ENCODE measurements at regions not wholly inside any gene's neighbourhood (a gene's known extent, or its start where the extent isn't known, plus 50 kb on each side); places are given as distances from the start of the nearest gene placed in this dataset.
A peak's percentile ranks its signal among the peaks of the same experiment; 100 is the strongest.
"Not testable (repeated sequence)": the region's sequence is repeated elsewhere in the genome, so short reads cannot be mapped to it uniquely, and the experiment has no call there.

DNA sequence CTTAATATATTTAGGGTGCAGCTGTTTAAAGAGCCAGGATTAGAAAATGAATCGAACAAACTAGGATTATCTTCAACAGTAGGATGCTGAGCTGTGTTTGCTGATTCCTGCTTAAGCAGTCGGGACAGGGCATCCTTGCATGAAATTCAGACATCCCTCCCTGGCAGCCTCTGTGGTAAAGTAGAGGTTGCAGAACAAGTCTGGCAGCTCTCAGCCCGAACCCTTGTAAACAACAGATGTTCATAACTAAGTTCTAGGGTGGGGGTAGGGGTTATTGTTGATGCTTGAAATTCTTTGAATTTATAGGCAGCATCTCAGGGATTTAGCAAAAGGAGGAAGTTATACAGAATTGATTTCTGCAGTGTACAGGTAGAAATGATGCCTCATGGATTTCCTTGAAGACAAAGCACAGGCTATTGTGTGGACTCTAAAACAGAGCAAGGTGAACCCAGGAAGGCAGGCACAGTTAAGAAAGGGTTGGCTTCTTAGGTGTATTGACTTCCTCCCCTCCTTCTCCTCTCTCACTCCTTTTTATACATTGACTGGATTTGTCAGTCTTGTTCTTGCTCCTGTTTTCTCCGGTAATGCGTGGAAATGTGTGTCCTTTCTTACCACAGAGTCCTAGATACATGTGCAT is 114.7 kb downstream of the SRGAP2 start:
- H3K9me3 ChIP-seq (ENCODE audit: control insufficient read depth in 2 of 3, insufficient read depth in 1 of 3, low read length in 3 of 3); H3K36me3 ChIP-seq (ENCODE audit: control insufficient read depth in 2 of 3, insufficient read depth in 3 of 3, low read length in 3 of 3); FAIRE-seq; H3K4me1 ChIP-seq (ENCODE audit: control insufficient read depth in 2 of 3, insufficient read depth in 2 of 3, low read depth in 1 of 3, low read length in 3 of 3); H3K27me3 ChIP-seq (ENCODE audit: control insufficient read depth, insufficient read depth, low read length); intact Hi-C loops (cut with DNase I); H3K4me3 ChIP-seq (ENCODE audit: low read length in 3 of 3); H3K9ac ChIP-seq (ENCODE audit: low read length in 3 of 3); H3K27ac ChIP-seq (ENCODE audit: low read depth in 2 of 2, low read length in 2 of 2): not testable (repeated sequence)
- peak in 1 of 5 donors; percentile 1 for DNase-seq

DNA sequence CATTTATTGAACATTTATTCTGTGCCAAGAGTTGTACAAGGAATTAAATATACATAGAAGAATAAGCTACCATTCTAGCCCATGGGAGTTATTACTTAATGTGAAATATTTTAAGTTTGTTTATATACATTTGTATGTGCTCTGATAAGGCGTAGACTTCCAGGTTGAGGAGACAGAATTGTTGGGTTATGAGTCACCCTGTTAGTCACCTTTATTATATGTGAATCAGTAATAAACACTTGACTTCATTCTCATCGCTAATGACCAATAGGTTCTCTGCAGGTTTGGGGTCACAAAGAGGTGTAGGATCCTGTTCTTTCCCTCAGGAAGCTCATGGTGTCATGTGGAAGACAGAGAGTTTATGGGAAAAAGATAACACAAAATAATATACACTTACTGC is 116.9 kb downstream of the SRGAP2 start:
- H3K36me3 ChIP-seq (ENCODE audit: control insufficient read depth in 2 of 3, insufficient read depth in 3 of 3, low read length in 3 of 3); intact Hi-C loops (cut with DNase I); H3K27ac ChIP-seq (ENCODE audit: low read depth in 2 of 2, low read length in 2 of 2); H3K4me3 ChIP-seq (ENCODE audit: low read length in 3 of 3); H3K9me3 ChIP-seq (ENCODE audit: control insufficient read depth in 2 of 3, insufficient read depth in 1 of 3, low read length in 3 of 3); H3K27me3 ChIP-seq (ENCODE audit: control insufficient read depth, insufficient read depth, low read length); H3K9ac ChIP-seq (ENCODE audit: low read length in 3 of 3); DNase-seq; FAIRE-seq; H3K4me1 ChIP-seq (ENCODE audit: control insufficient read depth in 2 of 3, insufficient read depth in 2 of 3, low read depth in 1 of 3, low read length in 3 of 3): not testable (repeated sequence)

DNA sequence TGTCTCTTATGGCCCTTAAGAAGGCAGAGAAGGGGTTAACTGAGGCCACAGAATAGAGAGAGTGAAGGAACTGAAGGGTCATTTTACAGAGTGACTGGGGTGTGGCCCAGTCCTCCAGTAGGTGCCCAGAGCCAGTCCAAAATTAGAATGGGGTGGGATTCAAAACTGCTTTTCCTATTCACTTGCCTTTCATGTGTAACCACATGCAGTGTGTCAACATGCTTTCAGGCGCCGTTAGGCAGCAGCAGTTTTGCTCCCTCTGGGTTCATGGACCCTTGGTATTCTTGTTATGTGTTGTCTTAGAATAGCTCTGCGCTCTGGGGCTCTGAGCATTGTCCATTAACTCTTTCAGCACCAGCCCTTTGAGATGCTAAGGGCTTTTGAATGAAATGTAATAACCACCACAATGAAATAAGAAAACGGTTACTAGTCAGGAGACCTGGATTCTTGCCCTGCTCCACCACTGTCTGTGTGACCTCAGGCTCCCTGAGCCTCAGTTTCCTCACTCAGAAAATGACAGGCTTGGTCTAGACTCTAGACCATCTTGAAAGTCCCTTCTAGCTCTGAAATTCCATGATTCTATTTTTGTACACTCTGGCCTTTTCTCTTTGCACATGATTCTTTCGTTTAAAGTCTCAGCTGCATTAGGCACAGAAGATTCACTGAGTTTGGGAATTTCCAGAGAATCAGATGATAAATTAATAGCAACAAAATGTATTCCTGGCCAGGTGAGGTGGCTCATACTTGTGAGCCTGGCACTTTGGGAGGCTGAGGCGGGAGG is 123.0 kb downstream of the SRGAP2 start:
- H3K9me3 ChIP-seq (ENCODE audit: control insufficient read depth in 2 of 3, insufficient read depth in 1 of 3, low read length in 3 of 3); DNase-seq; intact Hi-C loops (cut with DNase I); H3K4me1 ChIP-seq (ENCODE audit: control insufficient read depth in 2 of 3, insufficient read depth in 2 of 3, low read depth in 1 of 3, low read length in 3 of 3); H3K9ac ChIP-seq (ENCODE audit: low read length in 3 of 3); FAIRE-seq; H3K27me3 ChIP-seq (ENCODE audit: control insufficient read depth, insufficient read depth, low read length); H3K4me3 ChIP-seq (ENCODE audit: low read length in 3 of 3); H3K27ac ChIP-seq (ENCODE audit: low read depth in 2 of 2, low read length in 2 of 2); H3K36me3 ChIP-seq (ENCODE audit: control insufficient read depth in 2 of 3, insufficient read depth in 3 of 3, low read length in 3 of 3): not testable (repeated sequence)

DNA sequence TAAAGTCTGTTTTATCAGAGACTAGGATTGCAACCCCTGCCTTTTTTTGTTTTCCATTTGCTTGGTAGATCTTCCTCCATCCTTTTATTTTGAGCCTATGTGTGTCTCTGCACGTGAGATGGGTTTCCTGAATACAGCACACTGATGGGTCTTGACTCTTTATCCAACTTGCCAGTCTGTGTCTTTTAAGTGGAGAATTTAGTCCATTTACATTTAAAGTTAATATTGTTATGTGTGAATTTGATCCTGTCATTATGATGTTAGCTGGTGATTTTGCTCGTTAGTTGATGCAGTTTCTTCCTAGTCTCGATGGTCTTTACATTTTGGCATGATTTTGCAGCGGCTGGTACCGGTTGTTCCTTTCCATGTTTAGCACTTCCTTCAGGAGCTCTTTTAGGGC is 128.3 kb downstream of the SRGAP2 start:
- H3K36me3 ChIP-seq (ENCODE audit: control insufficient read depth in 2 of 3, insufficient read depth in 3 of 3, low read length in 3 of 3); H3K27me3 ChIP-seq (ENCODE audit: control insufficient read depth, insufficient read depth, low read length); FAIRE-seq; H3K4me1 ChIP-seq (ENCODE audit: control insufficient read depth in 2 of 3, insufficient read depth in 2 of 3, low read depth in 1 of 3, low read length in 3 of 3); H3K4me3 ChIP-seq (ENCODE audit: low read length in 3 of 3); DNase-seq; H3K27ac ChIP-seq (ENCODE audit: low read depth in 2 of 2, low read length in 2 of 2); H3K9ac ChIP-seq (ENCODE audit: low read length in 3 of 3); H3K9me3 ChIP-seq (ENCODE audit: control insufficient read depth in 2 of 3, insufficient read depth in 1 of 3, low read length in 3 of 3); intact Hi-C loops (cut with DNase I): not testable (repeated sequence)

DNA sequence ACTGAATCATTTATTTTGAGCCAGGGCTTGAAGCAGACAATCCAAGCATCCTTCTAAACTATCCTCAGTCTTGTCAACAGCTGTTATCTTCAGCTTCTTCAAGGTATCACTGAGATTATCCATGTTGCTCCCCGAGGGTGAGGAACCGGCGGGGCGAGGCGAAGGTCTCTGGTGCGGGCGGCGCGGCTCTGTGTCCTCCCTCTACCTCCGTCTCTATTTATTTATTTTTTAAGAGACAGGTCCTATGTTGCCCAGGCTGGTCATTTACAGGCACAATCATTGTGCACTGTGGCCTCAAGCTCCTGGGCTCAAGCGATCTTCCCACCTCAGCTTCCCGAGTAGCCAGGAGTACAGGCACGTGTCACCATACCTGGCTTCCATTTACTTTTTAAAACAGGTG is 130.0 kb downstream of the SRGAP2 start:
- H3K27ac ChIP-seq (ENCODE audit: low read depth in 2 of 2, low read length in 2 of 2); intact Hi-C loops (cut with DNase I); H3K27me3 ChIP-seq (ENCODE audit: control insufficient read depth, insufficient read depth, low read length); DNase-seq; H3K9me3 ChIP-seq (ENCODE audit: control insufficient read depth in 2 of 3, insufficient read depth in 1 of 3, low read length in 3 of 3); H3K9ac ChIP-seq (ENCODE audit: low read length in 3 of 3); H3K4me1 ChIP-seq (ENCODE audit: control insufficient read depth in 2 of 3, insufficient read depth in 2 of 3, low read depth in 1 of 3, low read length in 3 of 3); H3K4me3 ChIP-seq (ENCODE audit: low read length in 3 of 3); FAIRE-seq; H3K36me3 ChIP-seq (ENCODE audit: control insufficient read depth in 2 of 3, insufficient read depth in 3 of 3, low read length in 3 of 3): not testable (repeated sequence)

DNA sequence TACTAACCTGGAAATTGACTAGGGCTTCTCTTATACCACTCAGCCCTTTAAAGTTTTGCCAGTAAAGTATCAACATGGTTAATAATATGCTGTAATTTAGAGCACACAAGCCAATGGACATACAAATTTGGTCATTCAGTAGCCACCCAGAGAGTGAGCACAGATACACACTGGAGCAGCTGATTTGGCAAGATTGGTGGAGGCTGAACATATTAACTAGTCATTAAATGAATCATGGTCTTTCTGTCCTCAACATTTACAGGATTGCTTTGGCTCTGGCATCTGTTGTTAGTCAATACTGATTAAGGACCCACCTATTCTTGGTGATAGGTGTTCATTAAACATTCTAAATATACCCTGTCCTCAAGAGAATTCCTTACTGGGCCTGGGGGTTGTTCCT is 130.6 kb downstream of the SRGAP2 start:
- H3K9ac ChIP-seq (ENCODE audit: low read length in 3 of 3); intact Hi-C loops (cut with DNase I); FAIRE-seq; DNase-seq; H3K27ac ChIP-seq (ENCODE audit: low read depth in 2 of 2, low read length in 2 of 2); H3K4me3 ChIP-seq (ENCODE audit: low read length in 3 of 3); H3K27me3 ChIP-seq (ENCODE audit: control insufficient read depth, insufficient read depth, low read length); H3K36me3 ChIP-seq (ENCODE audit: control insufficient read depth in 2 of 3, insufficient read depth in 3 of 3, low read length in 3 of 3); H3K4me1 ChIP-seq (ENCODE audit: control insufficient read depth in 2 of 3, insufficient read depth in 2 of 3, low read depth in 1 of 3, low read length in 3 of 3); H3K9me3 ChIP-seq (ENCODE audit: control insufficient read depth in 2 of 3, insufficient read depth in 1 of 3, low read length in 3 of 3): not testable (repeated sequence)

DNA sequence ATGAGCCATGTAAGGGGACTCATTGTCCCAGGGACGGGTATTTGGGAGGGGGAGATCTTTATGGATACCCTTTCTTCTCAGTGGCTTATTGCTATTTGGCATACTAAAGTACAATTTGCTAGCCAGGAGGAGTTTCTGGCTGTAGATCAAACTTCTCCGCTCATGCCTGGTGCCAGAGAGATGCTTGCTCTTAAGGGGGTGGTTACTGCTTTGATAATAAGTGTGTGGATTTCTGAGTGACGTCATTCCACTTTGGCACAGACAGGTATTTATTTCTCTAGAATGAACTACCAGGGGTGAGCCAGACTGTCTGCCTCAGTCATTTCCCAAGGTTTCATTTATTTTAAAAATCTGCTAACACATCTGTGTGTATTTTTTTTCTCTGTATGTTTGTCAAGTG is 131.1 kb downstream of the SRGAP2 start:
- H3K9me3 ChIP-seq (ENCODE audit: control insufficient read depth in 2 of 3, insufficient read depth in 1 of 3, low read length in 3 of 3); DNase-seq; H3K27ac ChIP-seq (ENCODE audit: low read depth in 2 of 2, low read length in 2 of 2); intact Hi-C loops (cut with DNase I); H3K9ac ChIP-seq (ENCODE audit: low read length in 3 of 3); H3K4me3 ChIP-seq (ENCODE audit: low read length in 3 of 3); H3K36me3 ChIP-seq (ENCODE audit: control insufficient read depth in 2 of 3, insufficient read depth in 3 of 3, low read length in 3 of 3); H3K27me3 ChIP-seq (ENCODE audit: control insufficient read depth, insufficient read depth, low read length); FAIRE-seq; H3K4me1 ChIP-seq (ENCODE audit: control insufficient read depth in 2 of 3, insufficient read depth in 2 of 3, low read depth in 1 of 3, low read length in 3 of 3): not testable (repeated sequence)

DNA sequence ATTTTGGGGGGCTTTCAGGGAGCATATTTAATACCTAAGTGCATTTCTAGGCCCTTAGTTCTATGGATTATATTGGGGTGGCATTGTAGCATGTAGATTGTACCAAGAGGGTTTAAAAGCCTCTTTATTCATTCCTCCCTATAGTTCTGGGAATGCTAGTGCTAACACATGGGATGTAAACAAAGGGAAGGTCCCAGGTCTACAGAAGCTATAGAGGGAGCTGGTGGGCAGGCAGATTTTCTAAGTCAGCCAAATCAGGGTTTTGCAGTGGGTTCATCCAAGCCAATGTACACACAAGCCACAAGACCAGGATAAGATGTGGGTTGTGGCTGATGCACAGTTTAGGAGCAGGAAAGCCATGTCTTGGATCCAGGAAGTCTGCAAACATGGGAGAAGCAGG is 131.8 kb downstream of the SRGAP2 start:
- H3K9ac ChIP-seq (ENCODE audit: low read length in 3 of 3); H3K27me3 ChIP-seq (ENCODE audit: control insufficient read depth, insufficient read depth, low read length); FAIRE-seq; DNase-seq; H3K27ac ChIP-seq (ENCODE audit: low read depth in 2 of 2, low read length in 2 of 2); H3K4me3 ChIP-seq (ENCODE audit: low read length in 3 of 3); intact Hi-C loops (cut with DNase I); H3K9me3 ChIP-seq (ENCODE audit: control insufficient read depth in 2 of 3, insufficient read depth in 1 of 3, low read length in 3 of 3); H3K4me1 ChIP-seq (ENCODE audit: control insufficient read depth in 2 of 3, insufficient read depth in 2 of 3, low read depth in 1 of 3, low read length in 3 of 3); H3K36me3 ChIP-seq (ENCODE audit: control insufficient read depth in 2 of 3, insufficient read depth in 3 of 3, low read length in 3 of 3): not testable (repeated sequence)
